VCaP (cell line): ENCODE measurements at regions not wholly inside any gene's neighbourhood (a gene's known extent, or its start where the extent isn't known, plus 50 kb on each side); places are given as distances from the start of the nearest gene placed in this dataset.

Experiments used
- H3K27ac ChIP-seq: fragments of 450-650 bp; 2 replicates; pipeline ENCODE4 v1.5.1; 2017
- TF ChIP-seq, protein P1 (sequence below): fragments of 450-650 bp; conservative IDR thresholded peaks from 2 replicates; pipeline ENCODE4 v1.5.1; 2017; ENCODE audit warnings: mild to moderate bottlenecking, moderate library complexity

DNA sequence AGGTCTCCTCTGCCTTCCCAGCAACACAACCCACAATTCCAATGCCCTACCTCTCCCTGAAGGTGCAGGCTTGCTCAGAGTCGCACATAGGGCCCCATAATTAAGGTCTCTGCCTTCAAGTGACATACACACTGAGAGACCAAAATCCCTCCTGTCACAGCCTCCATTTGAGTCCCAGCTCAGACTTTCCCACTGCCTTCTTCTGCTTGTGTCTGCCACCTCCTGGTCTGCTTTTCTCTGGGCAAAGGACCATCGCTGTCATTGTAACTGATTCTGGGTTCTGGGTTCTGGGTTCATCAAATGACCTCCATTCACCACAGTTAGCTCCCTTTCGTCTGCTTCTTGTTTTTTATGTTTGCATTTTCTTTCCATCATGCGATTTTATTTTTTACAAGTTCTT lies 119.2 kb upstream of the ATP1B1 start:
- TF ChIP-seq, protein P1, sequence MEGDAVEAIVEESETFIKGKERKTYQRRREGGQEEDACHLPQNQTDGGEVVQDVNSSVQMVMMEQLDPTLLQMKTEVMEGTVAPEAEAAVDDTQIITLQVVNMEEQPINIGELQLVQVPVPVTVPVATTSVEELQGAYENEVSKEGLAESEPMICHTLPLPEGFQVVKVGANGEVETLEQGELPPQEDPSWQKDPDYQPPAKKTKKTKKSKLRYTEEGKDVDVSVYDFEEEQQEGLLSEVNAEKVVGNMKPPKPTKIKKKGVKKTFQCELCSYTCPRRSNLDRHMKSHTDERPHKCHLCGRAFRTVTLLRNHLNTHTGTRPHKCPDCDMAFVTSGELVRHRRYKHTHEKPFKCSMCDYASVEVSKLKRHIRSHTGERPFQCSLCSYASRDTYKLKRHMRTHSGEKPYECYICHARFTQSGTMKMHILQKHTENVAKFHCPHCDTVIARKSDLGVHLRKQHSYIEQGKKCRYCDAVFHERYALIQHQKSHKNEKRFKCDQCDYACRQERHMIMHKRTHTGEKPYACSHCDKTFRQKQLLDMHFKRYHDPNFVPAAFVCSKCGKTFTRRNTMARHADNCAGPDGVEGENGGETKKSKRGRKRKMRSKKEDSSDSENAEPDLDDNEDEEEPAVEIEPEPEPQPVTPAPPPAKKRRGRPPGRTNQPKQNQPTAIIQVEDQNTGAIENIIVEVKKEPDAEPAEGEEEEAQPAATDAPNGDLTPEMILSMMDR = no peak
- H3K27ac ChIP-seq = no peak overlapping the region

- TF ChIP-seq, protein P1 = no peak
- H3K27ac ChIP-seq = no peak overlapping the region
Observed at GRCh38 chr1:168987923-168988322, 118.6 kb upstream of the ATP1B1 start.

DNA sequence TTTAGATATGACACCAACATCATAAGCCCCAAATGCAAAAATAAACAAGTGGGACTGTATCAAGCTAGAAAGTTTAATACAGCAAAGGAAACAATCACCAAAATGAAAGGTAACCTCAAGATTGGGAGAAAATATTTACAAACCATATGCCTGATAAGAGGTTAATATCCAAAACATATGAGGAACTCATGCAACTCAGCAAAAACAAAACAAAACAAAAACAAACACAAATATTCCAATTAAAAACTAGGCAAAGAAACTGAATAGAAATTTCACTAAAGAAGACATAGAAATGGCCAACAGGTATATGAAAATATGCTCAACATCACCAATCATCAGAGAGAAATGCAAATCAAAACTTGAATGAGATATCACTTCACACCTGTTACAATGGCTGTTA lies 116.5 kb upstream of the ATP1B1 start:
- H3K27ac ChIP-seq = no peak overlapping the region
- TF ChIP-seq, protein P1 = no peak

GRCh38 chr1:168991667-168992475 lies 114.6 kb upstream of the ATP1B1 start:
- H3K27ac ChIP-seq = no peak overlapping the region
- TF ChIP-seq, protein P1 = no peak

DNA sequence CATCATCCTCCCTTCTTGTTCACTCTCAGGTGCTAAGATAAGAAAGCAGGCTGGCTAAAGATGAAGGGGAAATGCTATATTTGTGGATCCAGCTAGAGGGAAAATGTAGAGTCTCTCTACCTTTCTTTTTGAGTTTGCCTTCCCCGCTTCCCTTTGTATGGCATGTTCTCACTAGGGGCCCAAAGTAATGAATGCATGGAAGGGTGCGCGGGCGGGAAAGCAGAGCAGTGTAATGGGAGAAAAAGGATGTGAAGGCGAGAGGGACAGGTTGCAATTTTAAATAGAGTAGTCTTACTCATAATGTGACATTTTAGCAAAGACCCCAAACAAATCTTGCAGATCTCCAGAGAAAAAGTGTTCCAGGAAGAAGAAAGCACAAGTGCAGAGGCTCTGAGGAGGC lies 105.1 kb upstream of the ATP1B1 start:
- TF ChIP-seq, protein P1 = no peak
- no peak overlapping the region for H3K27ac ChIP-seq

- TF ChIP-seq, protein P1 = no peak
- H3K27ac ChIP-seq = no peak overlapping the region
Observed at GRCh38 chr1:169003864-169004516, 102.5 kb upstream of the ATP1B1 start.

GRCh38 chr1:169005776-169006175 lies 100.7 kb upstream of the ATP1B1 start:
- TF ChIP-seq, protein P1 = no peak
- H3K27ac ChIP-seq = no peak overlapping the region
